ENCODE measurements at regions not wholly inside any gene's neighbourhood (a gene's known extent, or its start where the extent isn't known, plus 50 kb on each side); places are given as distances from the start of the nearest gene placed in this dataset.

- H3K4me3 ChIP-seq (ENCODE audit: low read depth, low read length): no peak overlapping the region
- DNase-seq (ENCODE audit: low read depth): no peak
- TF ChIP-seq CTCF (IDR thresholded peaks at IDR 0.05; ENCODE audit: insufficient read depth, low read length): no peak
These were observed 234.9 kb upstream of the CAND1 start for GRCh38 chr12:67034110-67034879.

GRCh38 chr12:67035121-67035520 is 234.0 kb upstream of the CAND1 start:
- no peak overlapping the region for H3K4me3 ChIP-seq (ENCODE audit: low read depth, low read length)
- no peak for TF ChIP-seq CTCF (IDR thresholded peaks at IDR 0.05; ENCODE audit: insufficient read depth, low read length)
- no peak for DNase-seq (ENCODE audit: low read depth)

- no peak for DNase-seq (ENCODE audit: low read depth)
- no peak overlapping the region for H3K4me3 ChIP-seq (ENCODE audit: low read depth, low read length)
- TF ChIP-seq CTCF (IDR thresholded peaks at IDR 0.05; ENCODE audit: insufficient read depth, low read length): no peak
These were observed 230.7 kb upstream of the CAND1 start for GRCh38 chr12:67038486-67038885.

- no peak for DNase-seq (ENCODE audit: low read depth)
- TF ChIP-seq CTCF (IDR thresholded peaks at IDR 0.05; ENCODE audit: insufficient read depth, low read length): no peak
- no peak overlapping the region for H3K4me3 ChIP-seq (ENCODE audit: low read depth, low read length)
These were observed 228.9 kb upstream of the CAND1 start for GRCh38 chr12:67039995-67040860.

- H3K4me3 ChIP-seq (ENCODE audit: low read depth, low read length): no peak overlapping the region
- no peak for TF ChIP-seq CTCF (IDR thresholded peaks at IDR 0.05; ENCODE audit: insufficient read depth, low read length)
- no peak for DNase-seq (ENCODE audit: low read depth)
These were observed 228.4 kb upstream of the CAND1 start for GRCh38 chr12:67040861-67041137.

- no peak for TF ChIP-seq CTCF (IDR thresholded peaks at IDR 0.05; ENCODE audit: insufficient read depth, low read length)
- no peak overlapping the region for H3K4me3 ChIP-seq (ENCODE audit: low read depth, low read length)
- no peak for DNase-seq (ENCODE audit: low read depth)
These were observed 226.4 kb upstream of the CAND1 start for GRCh38 chr12:67042697-67043131.

Data from fibroblast of the aortic adventitia (primary cell).